ENCODE measurements at regions not wholly inside any gene's neighbourhood (a gene's known extent, or its start where the extent isn't known, plus 50 kb on each side); places are given as distances from the start of the nearest gene placed in this dataset.
"Not testable (repeated sequence)": the region's sequence is repeated elsewhere in the genome, so short reads cannot be mapped to it uniquely, and the experiment has no call there.

- H3K4me3 ChIP-seq (ENCODE audit: low read depth, low read length): no peak overlapping the region
- TF ChIP-seq, protein P1, sequence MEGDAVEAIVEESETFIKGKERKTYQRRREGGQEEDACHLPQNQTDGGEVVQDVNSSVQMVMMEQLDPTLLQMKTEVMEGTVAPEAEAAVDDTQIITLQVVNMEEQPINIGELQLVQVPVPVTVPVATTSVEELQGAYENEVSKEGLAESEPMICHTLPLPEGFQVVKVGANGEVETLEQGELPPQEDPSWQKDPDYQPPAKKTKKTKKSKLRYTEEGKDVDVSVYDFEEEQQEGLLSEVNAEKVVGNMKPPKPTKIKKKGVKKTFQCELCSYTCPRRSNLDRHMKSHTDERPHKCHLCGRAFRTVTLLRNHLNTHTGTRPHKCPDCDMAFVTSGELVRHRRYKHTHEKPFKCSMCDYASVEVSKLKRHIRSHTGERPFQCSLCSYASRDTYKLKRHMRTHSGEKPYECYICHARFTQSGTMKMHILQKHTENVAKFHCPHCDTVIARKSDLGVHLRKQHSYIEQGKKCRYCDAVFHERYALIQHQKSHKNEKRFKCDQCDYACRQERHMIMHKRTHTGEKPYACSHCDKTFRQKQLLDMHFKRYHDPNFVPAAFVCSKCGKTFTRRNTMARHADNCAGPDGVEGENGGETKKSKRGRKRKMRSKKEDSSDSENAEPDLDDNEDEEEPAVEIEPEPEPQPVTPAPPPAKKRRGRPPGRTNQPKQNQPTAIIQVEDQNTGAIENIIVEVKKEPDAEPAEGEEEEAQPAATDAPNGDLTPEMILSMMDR (IDR thresholded peaks at IDR 0.05; ENCODE audit: low read depth, low read length): no peak
- H3K36me3 ChIP-seq: no peaks in the 10 kb centered on the region
- H3K4me1 ChIP-seq: no peaks in the 10 kb centered on the region
- no peak for DNase-seq
- no peaks in the 10 kb centered on the region for H3K27me3 ChIP-seq
- no peaks in the 10 kb centered on the region for H3K9me3 ChIP-seq
Measured at GRCh38 chrX:114508756-114509155, 75.1 kb upstream of the HTR2C start.

- H3K27me3 ChIP-seq: no peaks in the 10 kb centered on the region
- H3K36me3 ChIP-seq: no peaks in the 10 kb centered on the region
Measured at GRCh38 chrX:114519524-114519923, 64.4 kb upstream of the HTR2C start.

DNA sequence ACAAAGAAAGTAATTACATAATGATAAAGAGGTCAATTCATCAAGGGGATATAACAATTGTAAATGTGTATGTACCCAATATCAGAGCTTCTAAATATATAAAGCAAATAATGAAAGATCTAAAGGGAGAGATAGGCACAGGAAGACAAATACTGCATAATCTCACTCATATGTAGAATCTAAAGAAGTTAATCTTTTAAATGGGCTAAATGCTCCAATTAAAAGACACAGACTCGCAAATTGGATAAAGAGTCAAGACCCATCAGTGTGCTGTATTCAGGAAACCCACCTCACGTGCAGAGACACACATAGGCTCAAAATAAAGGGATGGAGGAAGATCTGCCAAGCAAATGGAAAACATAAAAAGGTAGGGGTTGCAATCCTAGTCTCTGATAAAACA is 63.2 kb upstream of the HTR2C start:
- DNase-seq; H3K9me3 ChIP-seq; H3K4me1 ChIP-seq; H3K27me3 ChIP-seq; H3K36me3 ChIP-seq; H3K4me3 ChIP-seq (ENCODE audit: low read depth, low read length): not testable (repeated sequence)

More at GRCh38 chrX:114519524-114519923, 64.4 kb upstream of the HTR2C start:
- Histone ChIP-seq H3K4me1 (no peaks in the 10 kb centered on the region), H3K4me3 (ENCODE audit: low read depth, low read length) (no peak overlapping the region), H3K9me3 (no peaks in the 10 kb centered on the region)
- TF ChIP-seq, protein P1 (IDR thresholded peaks at IDR 0.05; ENCODE audit: low read depth, low read length): no peak
- no peak for DNase-seq

- Histone ChIP-seq H3K27me3 (no peaks in the 10 kb centered on the region), H3K4me3 (ENCODE audit: low read depth, low read length) (no peak overlapping the region), H3K36me3 (no peaks in the 10 kb centered on the region), H3K4me1 (no peaks in the 10 kb centered on the region), H3K9me3 (no peaks in the 10 kb centered on the region)
- no peak for DNase-seq
- TF ChIP-seq, protein P1 (IDR thresholded peaks at IDR 0.05; ENCODE audit: low read depth, low read length): no peak
Measured at GRCh38 chrX:114532111-114532805, 51.6 kb upstream of the HTR2C start.

Measured in BE2C (cell line).